Endodermal cell (in vitro differentiated cells): ENCODE measurements at regions not wholly inside any gene's neighbourhood (a gene's known extent, or its start where the extent isn't known, plus 50 kb on each side); places are given as distances from the start of the nearest gene placed in this dataset.

Experiments used
- DNase-seq: peaks from one replicate; pipeline ENCODE4 v3.0.0-alpha.2; 2017
- H3K27ac ChIP-seq: 2 replicates; pipeline ENCODE4 v1.5.1; 2013; ENCODE audit warnings: mild to moderate bottlenecking, low read depth, low read length, moderate library complexity
- H3K27me3 ChIP-seq: 2 replicates; pipeline ENCODE4 v1.6.1; 2013; ENCODE audit warnings: mild to moderate bottlenecking, low read length, moderate library complexity; ENCODE audit not compliant: insufficient read depth, control insufficient read depth, poor library complexity, severe bottlenecking
- H3K36me3 ChIP-seq: 2 replicates; pipeline ENCODE4 v1.7.0; 2013; ENCODE audit warnings: mild to moderate bottlenecking, low read length, moderate library complexity; ENCODE audit not compliant: control insufficient read depth, insufficient read depth
- H3K4me1 ChIP-seq: one replicate; pipeline ENCODE4 v1.7.0; 2013; ENCODE audit warnings: low read length; ENCODE audit not compliant: control insufficient read depth, insufficient read depth
- H3K4me3 ChIP-seq: 2 replicates; pipeline ENCODE4 v1.5.1; 2013; ENCODE audit warnings: mild to moderate bottlenecking, low read length, moderate library complexity
- H3K9ac ChIP-seq: 2 replicates; pipeline ENCODE4 v1.6.1; 2013; ENCODE audit warnings: mild to moderate bottlenecking, low read length, moderate library complexity; ENCODE audit not compliant: poor library complexity, severe bottlenecking; ENCODE audit errors: extremely low read depth
- H3K9me3 ChIP-seq: 2 replicates; pipeline ENCODE4 v1.6.1; 2013; ENCODE audit warnings: mild to moderate bottlenecking, low read length, moderate library complexity; ENCODE audit not compliant: control insufficient read depth
- H3K27ac Mint-ChIP-seq: 2 replicates; pipeline ENCODE4 v1.8.0; 2020; ENCODE audit warnings: mixed read lengths
- H3K27me3 Mint-ChIP-seq: 2 replicates; pipeline ENCODE4 v1.8.0; 2021; ENCODE audit warnings: mild to moderate bottlenecking, mixed read lengths; ENCODE audit not compliant: insufficient read depth
- H3K36me3 Mint-ChIP-seq: 2 replicates; pipeline ENCODE4 v1.8.0; 2020; ENCODE audit warnings: low read depth, mixed read lengths
- H3K4me1 Mint-ChIP-seq: 2 replicates; pipeline ENCODE4 v1.8.0; 2020; ENCODE audit warnings: mixed read lengths
- H3K4me3 Mint-ChIP-seq: 2 replicates; pipeline ENCODE4 v1.8.0; 2020; ENCODE audit warnings: mild to moderate bottlenecking, moderate library complexity, mixed read lengths
- H3K9me3 Mint-ChIP-seq: 2 replicates; pipeline ENCODE4 v1.8.0; 2020; ENCODE audit warnings: mild to moderate bottlenecking, mixed read lengths
- CTCF ChIP-seq: fragments of 200-600 bp; sonication (generic); conservative IDR thresholded peaks from 2 replicates; pipeline ENCODE4 v1.5.0; 2021; ENCODE audit warnings: antibody characterized with exemption, mild to moderate bottlenecking
- WGBS, 2 experiments: methylation state at CpG; one replicate each; pipeline versions ENCODE4 v1.1.5 to v1.1.7; 2013; ENCODE audit warnings: missing lambda C conversion rate in 2 of 2, mixed read lengths in 1 of 2; ENCODE audit not compliant: insufficient coverage in 1 of 2, insufficient read length in 1 of 2; 5-methylcytosine and 5-hydroxymethylcytosine counted together

GRCh38 chr13:29922281-29922821, 71.9 kb upstream of the UBL3 start:
- Histone ChIP-seq H3K9ac (no peak overlapping the region), H3K4me3 (no peak overlapping the region), H3K4me1 (peaks cover 8% of the 10 kb centered on the region), H3K36me3 (no peaks in the 10 kb centered on the region), H3K27me3 (no peaks in the 10 kb centered on the region), H3K27ac (no peak overlapping the region), H3K9me3 (no peaks in the 10 kb centered on the region)
- DNase-seq: no peak
- WGBS, 2 experiments: 88 to 95% methylated on average over 2 to 7 of the region's 7 CpGs
- Mint-ChIP-seq H3K4me1 (peaks cover 16% of the 10 kb centered on the region), H3K9me3 (no peaks in the 10 kb centered on the region), H3K27ac (no peak overlapping the region), H3K4me3 (no peak overlapping the region), H3K27me3 (peaks cover 3% of the 10 kb centered on the region), H3K36me3 (no peaks in the 10 kb centered on the region)
- TF ChIP-seq CTCF: no peak

- WGBS, 2 experiments: 99 to 100% methylated on average over 4 to 6 of the region's 6 CpGs
- Histone ChIP-seq H3K9ac (no peak overlapping the region), H3K9me3 (no peaks in the 10 kb centered on the region), H3K4me3 (no peak overlapping the region), H3K4me1 (peaks cover 8% of the 10 kb centered on the region), H3K27ac (no peak overlapping the region), H3K36me3 (no peaks in the 10 kb centered on the region), H3K27me3 (no peaks in the 10 kb centered on the region)
- no peak overlapping the region for H3K4me3 Mint-ChIP-seq
- peaks cover 3% of the 10 kb centered on the region for H3K27me3 Mint-ChIP-seq
- TF ChIP-seq CTCF: no peak
- H3K9me3 Mint-ChIP-seq: no peaks in the 10 kb centered on the region
- no peak overlapping the region for H3K27ac Mint-ChIP-seq
- peaks cover 16% of the 10 kb centered on the region for H3K4me1 Mint-ChIP-seq
- no peak for DNase-seq
- H3K36me3 Mint-ChIP-seq: no peaks in the 10 kb centered on the region
These were observed 71.1 kb upstream of the UBL3 start for GRCh38 chr13:29921542-29921941.

- Histone ChIP-seq H3K4me3 (no peak overlapping the region), H3K27me3 (no peaks in the 10 kb centered on the region), H3K36me3 (no peaks in the 10 kb centered on the region), H3K27ac (no peak overlapping the region), H3K4me1 (peaks cover 8% of the 10 kb centered on the region), H3K9me3 (peaks cover 1% of the 10 kb centered on the region), H3K9ac (no peak overlapping the region)
- H3K36me3 Mint-ChIP-seq: no peaks in the 10 kb centered on the region
- H3K4me1 Mint-ChIP-seq: peaks cover 16% of the 10 kb centered on the region
- TF ChIP-seq CTCF: no peak
- H3K4me3 Mint-ChIP-seq: no peak overlapping the region
- peaks cover 3% of the 10 kb centered on the region for H3K27me3 Mint-ChIP-seq
- H3K27ac Mint-ChIP-seq: no peak overlapping the region
- no peaks in the 10 kb centered on the region for H3K9me3 Mint-ChIP-seq
- no peak for DNase-seq
- 86 to 91% methylated on average over 1 to 4 of the region's 5 CpGs for WGBS, 2 experiments
These were observed 69.7 kb upstream of the UBL3 start for GRCh38 chr13:29920025-29920643.
